HepG2 (cell line): ENCODE measurements at regions not wholly inside any gene's neighbourhood (a gene's known extent, or its start where the extent isn't known, plus 50 kb on each side); places are given as distances from the start of the nearest gene placed in this dataset.

ENCODE experiments used
- EP300 ChIP-seq, 3 experiments: sonication (generic) in 1 of 3; formaldehyde crosslinking in 1 of 3; IDR thresholded peaks; 2 replicates each; pipeline versions ENCODE4 v1.5.1 to v1.6.1; 2011 to 2020; ENCODE audit warnings: low read depth in 2 of 3, low read length in 2 of 3, borderline replicate concordance in 1 of 3, improper control_type of control experiment in 1 of 3, mild to moderate bottlenecking in 1 of 3, missing genetic modification reagents in 1 of 3, moderate library complexity in 1 of 3
- NR3C1 ChIP-seq: sonication (generic); formaldehyde crosslinking; IDR thresholded peaks from 2 replicates; pipeline ENCODE4 v1.4.0; 2020; ENCODE audit warnings: missing genetic modification reagents
- U2AF1 ChIP-seq: fragments of 200-400 bp; formaldehyde crosslinking; optimal IDR thresholded peaks from 2 replicates; pipeline ENCODE3; 2017; ENCODE audit warnings: mild to moderate bottlenecking, low read depth, low read length

DNA sequence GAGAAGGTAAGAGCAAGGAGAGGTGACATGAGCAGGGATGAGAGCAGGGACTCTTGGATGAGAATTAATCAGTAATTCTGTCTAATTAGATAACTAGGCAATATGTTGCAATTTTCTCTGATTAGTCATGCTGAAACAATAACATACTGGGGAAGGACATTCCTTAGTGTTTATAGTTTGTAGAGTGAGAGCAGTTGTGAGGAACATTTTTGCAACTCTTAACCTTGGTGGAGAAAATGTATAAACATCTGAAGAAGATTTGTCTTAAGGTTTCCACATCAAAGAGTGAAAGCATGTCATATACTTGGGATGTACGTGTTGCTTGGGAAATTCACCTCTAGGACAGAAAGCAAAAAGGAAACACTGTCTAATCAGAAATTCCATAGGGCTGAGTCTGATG, 955.4 kb upstream of the FANCL start:
- TF ChIP-seq EP300 (IDR thresholded peaks at IDR 0.05; ENCODE audit: low read depth in 2 of 2, low read length in 2 of 2) (no peak), EP300 (CRISPR knock-in tag; IDR thresholded peaks at IDR 0.05; ENCODE audit: borderline replicate concordance) (no peak), U2AF1 (no peak), NR3C1 (CRISPR knock-in tag) (no peak)
